HG03469 (cell line): ENCODE measurements at regions not wholly inside any gene's neighbourhood (a gene's known extent, or its start where the extent isn't known, plus 50 kb on each side); places are given as distances from the start of the nearest gene placed in this dataset.
"Not testable (repeated sequence)": the region's sequence is repeated elsewhere in the genome, so short reads cannot be mapped to it uniquely, and the experiment has no call there.

Source experiments
- ATAC-seq: cut with Tn5 transposase; IDR thresholded peaks from one replicate; pipeline ENCODE4 v1.9.1; 2021; ENCODE audit warnings: mild to moderate bottlenecking, moderate library complexity, moderate number of reproducible peaks; ENCODE audit not compliant: unreplicated experiment

DNA sequence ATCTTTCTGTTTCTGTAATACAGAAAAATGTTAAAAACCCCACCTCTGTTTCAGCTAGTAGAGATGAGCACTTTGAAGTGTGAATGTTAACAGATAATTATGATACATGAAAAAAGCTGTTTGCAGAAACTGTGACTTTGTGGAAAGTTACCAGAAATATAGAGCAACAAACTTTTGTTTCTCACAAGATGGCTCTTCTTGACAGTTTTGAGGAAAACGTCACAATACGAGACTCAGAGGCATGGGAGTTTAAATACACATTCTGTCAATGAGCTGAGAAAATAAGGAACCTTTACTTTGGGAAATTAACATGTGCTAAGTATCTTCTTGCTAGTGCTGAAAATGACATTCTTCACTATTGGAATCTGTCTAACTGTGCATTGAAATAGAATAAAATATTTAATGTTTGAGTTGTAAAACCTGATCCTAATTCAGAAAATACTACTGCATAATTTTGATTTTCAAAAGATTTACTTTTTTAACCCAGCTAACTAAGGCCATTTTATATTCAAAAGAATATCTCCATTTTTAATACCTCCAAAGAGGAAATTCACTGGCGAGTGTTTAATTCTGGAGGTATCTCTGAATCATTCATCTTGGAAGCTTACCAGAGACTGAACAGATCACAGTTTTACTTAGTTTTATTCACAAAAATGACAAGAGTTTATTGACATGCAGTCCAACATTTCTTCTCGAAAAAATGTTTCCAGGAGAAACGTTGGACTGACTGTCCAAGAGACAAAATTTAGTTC, 308.9 kb upstream of the LRFN5 start:
- no peak for ATAC-seq

- no peak for ATAC-seq
Measured at GRCh38 chr14:41295734-41296133, 310.9 kb upstream of the LRFN5 start.

- ATAC-seq, result no peak
Measured at GRCh38 chr14:41289025-41289424, 317.7 kb upstream of the LRFN5 start.

DNA sequence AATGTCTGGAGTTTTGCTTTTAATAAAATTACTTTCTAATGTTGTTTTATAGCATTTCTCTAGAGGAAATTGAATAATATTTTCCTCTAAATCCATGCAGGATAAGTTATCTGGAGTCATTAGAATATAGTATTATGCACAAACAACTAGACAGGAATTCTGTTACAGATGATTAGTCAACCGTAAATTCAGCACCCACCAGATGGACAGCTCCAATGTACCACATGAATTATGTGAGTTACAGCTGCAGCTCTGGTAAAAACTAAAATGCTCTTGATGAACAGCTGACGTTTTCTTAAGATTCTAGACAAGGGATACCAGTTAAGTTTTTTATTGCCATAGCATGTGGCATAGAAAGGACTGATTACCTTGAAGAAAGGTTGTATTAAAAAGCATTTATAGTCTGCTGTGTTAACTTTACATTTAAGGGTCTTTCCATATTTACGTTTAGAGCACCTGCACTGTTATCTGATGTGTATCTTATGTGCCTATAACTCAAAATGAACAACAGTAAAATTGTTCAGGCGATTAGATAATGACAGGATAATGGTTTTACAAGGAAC, 321.4 kb upstream of the LRFN5 start:
- no peak for ATAC-seq

DNA sequence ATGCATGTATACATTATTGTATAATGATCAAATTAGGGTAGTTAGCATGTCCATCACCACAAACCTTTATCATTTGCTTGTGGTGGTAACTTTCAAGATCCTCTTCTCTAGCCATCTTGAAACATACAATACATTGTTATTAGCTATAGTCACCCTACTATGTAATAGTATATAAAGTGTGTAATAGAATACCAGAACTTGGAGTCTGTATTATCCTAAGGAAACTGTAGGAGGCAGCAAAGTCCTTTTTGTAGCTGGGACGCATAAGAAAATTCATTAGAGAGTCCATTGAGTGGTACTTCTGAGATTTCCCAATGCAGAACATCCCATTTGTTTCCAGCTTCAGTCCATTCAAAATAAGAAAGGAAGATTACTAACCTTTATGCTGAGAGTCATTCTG, 325.9 kb upstream of the LRFN5 start:
- ATAC-seq, result no peak

DNA sequence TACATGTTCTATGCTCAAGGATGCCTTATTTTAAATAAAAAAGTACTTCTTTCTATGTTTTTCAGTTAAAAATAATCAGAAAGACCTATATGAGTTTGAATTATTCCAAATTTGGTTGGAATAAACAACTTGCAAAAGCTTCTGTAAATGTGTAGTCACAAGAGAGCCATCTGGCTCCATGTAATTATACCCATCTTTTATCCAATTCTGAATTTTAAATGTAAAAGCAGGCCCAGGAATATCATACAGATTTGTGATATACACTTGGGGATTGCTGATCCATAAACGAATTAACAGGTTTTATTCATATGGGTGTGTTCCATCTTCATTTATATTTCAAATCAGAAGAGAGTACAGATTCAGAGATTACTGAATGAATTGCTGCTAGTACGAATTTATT, 329.2 kb upstream of the LRFN5 start:
- no peak for ATAC-seq

GRCh38 chr14:41257476-41257875, 349.2 kb upstream of the LRFN5 start:
- no peak for ATAC-seq

GRCh38 chr14:41235466-41235865, 371.2 kb upstream of the LRFN5 start:
- ATAC-seq, result no peak

GRCh38 chr14:41230683-41231082, 376.0 kb upstream of the LRFN5 start:
- no peak for ATAC-seq

- ATAC-seq, result no peak
Measured at GRCh38 chr14:41229824-41230223, 376.9 kb upstream of the LRFN5 start.

- no peak for ATAC-seq
Measured at GRCh38 chr14:41225433-41225832, 381.2 kb upstream of the LRFN5 start.

GRCh38 chr14:41222581-41222980, 384.1 kb upstream of the LRFN5 start:
- ATAC-seq, result no peak

GRCh38 chr14:41214978-41215377, 391.7 kb upstream of the LRFN5 start:
- ATAC-seq, result not testable (repeated sequence)

- no peak for ATAC-seq
Measured at GRCh38 chr14:41201696-41202095, 405.0 kb upstream of the LRFN5 start.

DNA sequence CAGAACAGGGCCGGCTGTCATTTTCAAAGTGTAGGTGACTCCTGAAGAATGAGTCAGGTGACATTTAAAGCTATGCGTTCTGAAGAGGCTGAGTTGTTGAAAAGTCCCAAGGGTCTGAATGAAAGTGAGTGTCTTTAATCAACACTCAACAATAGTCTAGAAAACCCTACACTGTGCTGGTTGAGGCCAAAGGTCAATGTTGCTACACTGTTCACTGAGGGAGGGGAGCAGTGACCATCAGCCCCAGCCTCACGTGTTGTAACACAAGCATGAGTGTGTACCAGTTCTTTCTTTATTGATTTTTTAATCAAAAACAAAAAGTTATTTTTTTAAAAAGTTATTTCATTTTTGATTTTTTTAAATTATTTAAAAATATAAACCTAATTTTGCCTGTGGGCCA, 418.8 kb upstream of the LRFN5 start:
- ATAC-seq, result no peak

- no peak for ATAC-seq
Measured at GRCh38 chr14:41171045-41171444, 435.6 kb upstream of the LRFN5 start.

GRCh38 chr14:41167040-41167439, 439.6 kb upstream of the LRFN5 start:
- no peak for ATAC-seq

DNA sequence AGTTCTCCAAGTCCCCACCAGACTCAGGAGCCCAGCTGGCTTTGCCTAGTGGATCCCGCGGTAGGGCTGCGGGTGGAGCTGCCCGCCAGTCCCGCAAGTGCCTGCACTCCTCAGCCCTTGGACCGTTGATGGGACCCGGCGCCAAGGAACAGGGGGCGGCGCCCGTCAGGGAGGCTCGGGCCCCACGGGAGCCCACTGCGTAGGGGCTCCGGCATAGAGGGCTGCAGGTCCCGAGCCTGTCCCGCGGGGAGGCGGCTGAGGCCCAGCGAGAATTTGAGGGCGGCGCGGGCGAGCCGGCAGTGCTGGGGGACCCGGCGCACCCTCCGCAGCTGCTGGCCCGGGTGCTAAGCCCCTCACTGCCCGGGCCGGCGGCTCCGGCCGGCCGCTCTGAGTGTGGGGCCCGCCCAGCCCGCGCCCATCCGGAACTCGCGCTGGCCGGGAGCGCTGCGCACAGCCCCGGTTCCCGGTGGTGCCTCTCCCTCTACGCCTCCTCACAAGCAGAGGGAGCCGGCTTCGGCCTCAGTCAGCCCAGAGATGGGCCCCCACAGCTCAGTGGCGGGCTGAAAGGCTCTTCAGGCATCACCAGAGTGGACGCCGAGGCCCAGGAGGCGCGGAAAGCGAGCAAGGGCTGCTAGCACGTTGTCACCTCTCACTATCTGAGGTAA, 452.4 kb upstream of the LRFN5 start:
- no peak for ATAC-seq

DNA sequence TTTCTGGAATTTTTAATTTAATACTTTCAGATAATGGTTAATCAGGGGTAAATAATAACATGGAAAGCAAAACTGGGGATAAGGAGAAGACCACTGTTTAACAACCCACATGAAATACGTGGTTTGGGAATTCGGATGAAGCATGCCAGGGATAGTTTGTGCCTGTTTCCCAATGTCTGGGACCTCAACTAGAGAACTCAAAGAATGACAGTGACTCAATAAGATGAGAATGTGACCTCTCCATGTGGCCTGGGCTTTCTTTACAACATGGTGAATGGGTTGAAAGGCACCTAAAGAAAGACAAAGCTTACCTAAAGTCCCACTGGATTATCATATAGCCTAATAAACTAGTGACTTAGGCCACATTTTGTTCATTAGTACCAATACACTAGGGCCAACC, 460.3 kb upstream of the LRFN5 start:
- no peak for ATAC-seq

- no peak for ATAC-seq
Measured at GRCh38 chr14:41144370-41144769, 462.3 kb upstream of the LRFN5 start.

DNA sequence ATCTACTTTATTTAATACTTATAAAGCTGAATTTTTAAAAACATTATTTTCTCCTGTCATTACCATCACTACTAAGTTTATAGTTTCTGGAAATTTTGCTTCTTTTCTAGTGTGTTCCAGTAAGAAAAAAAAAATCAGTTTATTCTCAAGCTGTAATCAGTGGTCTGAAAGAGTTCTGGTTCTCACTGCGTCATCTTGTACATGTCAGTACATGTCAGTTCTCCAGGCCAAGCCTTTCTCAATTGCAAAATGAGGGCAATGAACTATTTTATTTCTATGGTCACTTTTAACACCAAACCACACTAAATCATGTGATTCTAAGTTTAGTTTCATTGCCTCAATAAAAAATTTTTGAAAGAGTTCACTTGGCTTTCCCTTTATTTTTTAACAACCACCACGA, 468.9 kb upstream of the LRFN5 start:
- ATAC-seq, result no peak

GRCh38 chr14:41130274-41130673, 476.4 kb upstream of the LRFN5 start:
- no peak for ATAC-seq
